ENCODE measurements at regions not wholly inside any gene's neighbourhood (a gene's known extent, or its start where the extent isn't known, plus 50 kb on each side); places are given as distances from the start of the nearest gene placed in this dataset.

DNA sequence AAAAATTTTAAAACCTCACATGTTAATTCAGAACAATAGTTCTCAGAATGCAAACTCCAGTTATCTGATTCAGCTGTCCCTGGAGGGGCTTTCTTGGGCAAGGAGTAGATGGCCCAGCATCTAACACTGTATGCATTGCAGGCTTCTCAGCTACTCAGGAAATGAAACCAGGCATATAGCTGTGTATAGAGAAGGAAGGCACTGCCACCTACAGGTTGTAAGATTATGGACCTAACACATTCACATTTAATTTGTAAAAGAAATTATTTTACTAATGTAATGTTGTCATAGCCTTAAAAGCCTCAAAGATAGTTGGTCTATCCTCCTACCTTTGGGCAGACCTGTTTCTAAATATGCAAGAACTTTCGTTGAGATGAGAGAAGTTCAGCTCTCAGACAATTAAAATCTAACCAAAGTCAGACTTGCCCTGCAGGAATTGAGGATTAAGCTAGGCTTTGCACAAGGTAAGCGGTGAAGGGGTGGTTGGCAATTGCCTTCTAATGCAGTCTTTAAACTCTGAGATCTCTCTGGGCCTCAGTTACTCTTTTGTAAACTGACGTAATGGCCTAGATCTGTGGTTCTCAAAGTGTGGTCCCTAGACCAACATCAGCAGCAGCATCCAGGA is 132.8 kb upstream of the SLC24A5 start:
- Histone ChIP-seq H3K4me3 (no peak overlapping the region), H3K27me3 (no peaks in the 10 kb centered on the region), H3K9me3 (no peaks in the 10 kb centered on the region), H3K27ac (no peak overlapping the region), H3K36me3 (no peaks in the 10 kb centered on the region), H3K4me1 (ENCODE audit: insufficient read depth) (no peaks in the 10 kb centered on the region)
- TF ChIP-seq, protein P1, sequence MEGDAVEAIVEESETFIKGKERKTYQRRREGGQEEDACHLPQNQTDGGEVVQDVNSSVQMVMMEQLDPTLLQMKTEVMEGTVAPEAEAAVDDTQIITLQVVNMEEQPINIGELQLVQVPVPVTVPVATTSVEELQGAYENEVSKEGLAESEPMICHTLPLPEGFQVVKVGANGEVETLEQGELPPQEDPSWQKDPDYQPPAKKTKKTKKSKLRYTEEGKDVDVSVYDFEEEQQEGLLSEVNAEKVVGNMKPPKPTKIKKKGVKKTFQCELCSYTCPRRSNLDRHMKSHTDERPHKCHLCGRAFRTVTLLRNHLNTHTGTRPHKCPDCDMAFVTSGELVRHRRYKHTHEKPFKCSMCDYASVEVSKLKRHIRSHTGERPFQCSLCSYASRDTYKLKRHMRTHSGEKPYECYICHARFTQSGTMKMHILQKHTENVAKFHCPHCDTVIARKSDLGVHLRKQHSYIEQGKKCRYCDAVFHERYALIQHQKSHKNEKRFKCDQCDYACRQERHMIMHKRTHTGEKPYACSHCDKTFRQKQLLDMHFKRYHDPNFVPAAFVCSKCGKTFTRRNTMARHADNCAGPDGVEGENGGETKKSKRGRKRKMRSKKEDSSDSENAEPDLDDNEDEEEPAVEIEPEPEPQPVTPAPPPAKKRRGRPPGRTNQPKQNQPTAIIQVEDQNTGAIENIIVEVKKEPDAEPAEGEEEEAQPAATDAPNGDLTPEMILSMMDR (IDR thresholded peaks at IDR 0.05), result peak; percentile 69 to 73 (median 70)
- TF ChIP-seq POLR2A (IDR thresholded peaks at IDR 0.05) (no peak), EP300 (IDR thresholded peaks at IDR 0.05) (no peak)
- intact Hi-C loops (cut with DNase I), result loop anchor here (2.0 to 10.0 kb wide), 4 partner anchors 513 to 793 kb away; no protein-coding TSS in a partner anchor
- DNase-seq, result peak in 2 of 5 donors; percentile 10 to 34
- WGBS, 3 donors, result 47 to 57% (median 53%) methylated on average over 3 of the region's 3 CpGs

DNA sequence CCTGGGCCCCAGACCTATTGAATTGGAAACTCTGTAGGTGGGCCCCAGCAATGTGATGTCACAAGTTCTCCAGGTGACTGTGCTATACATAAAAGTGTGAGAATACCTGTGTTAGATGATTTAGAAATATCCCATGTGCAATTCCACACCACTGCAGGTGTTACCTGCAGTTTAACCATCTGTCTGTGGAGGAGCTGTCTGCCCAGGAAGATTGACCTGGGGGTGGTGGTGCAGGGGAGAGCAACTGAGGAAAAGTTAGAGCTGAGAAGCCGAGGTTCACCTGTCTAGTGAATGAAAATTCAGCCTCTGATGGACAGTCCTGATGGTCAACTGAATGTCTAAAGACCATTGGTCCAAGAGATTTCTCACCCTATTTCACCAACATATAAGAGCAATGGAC is 132.2 kb upstream of the SLC24A5 start:
- Histone ChIP-seq H3K4me3 (no peak overlapping the region), H3K36me3 (no peaks in the 10 kb centered on the region), H3K27ac (no peak overlapping the region), H3K27me3 (no peaks in the 10 kb centered on the region), H3K4me1 (ENCODE audit: insufficient read depth) (no peaks in the 10 kb centered on the region), H3K9me3 (no peaks in the 10 kb centered on the region)
- intact Hi-C loops (cut with DNase I), result loop anchor here (2.0 to 10.0 kb wide), 4 partner anchors 514 to 794 kb away; no protein-coding TSS in a partner anchor
- DNase-seq, result no peak
- TF ChIP-seq, protein P1 (IDR thresholded peaks at IDR 0.05), result no peak
- TF ChIP-seq EP300 (IDR thresholded peaks at IDR 0.05) (no peak), POLR2A (IDR thresholded peaks at IDR 0.05) (no peak)
- 62 to 82% (median 70%) methylated on average over 1 of the region's 1 CpG for WGBS, 3 donors

DNA sequence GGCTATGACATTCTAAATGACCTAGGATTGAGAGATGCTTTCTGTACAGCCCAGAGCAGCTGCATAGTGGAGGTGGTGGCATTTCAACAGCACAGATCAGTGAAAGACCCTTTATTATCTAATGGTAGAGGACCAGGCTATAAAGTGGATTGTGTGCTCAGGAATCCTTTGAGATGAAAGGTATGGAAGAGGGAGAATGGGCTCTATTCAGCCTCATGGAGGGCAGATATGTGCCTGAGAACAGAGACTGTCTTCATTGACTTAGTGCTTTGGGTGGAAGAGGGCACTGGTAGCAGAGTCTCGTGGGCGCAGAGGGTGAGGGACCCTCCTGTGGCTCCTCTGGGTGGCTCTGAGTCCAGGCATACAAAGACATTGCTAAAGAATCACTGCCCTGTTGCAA is 130.0 kb upstream of the SLC24A5 start:
- Histone ChIP-seq H3K36me3 (no peaks in the 10 kb centered on the region), H3K9me3 (no peaks in the 10 kb centered on the region), H3K27me3 (no peaks in the 10 kb centered on the region), H3K27ac (no peak overlapping the region), H3K4me1 (ENCODE audit: insufficient read depth) (no peaks in the 10 kb centered on the region), H3K4me3 (no peak overlapping the region)
- no peak for DNase-seq
- intact Hi-C loops (cut with DNase I), result loop anchor here in 1 of 4 donors (10.0 kb wide), 2 partner anchors 294 to 796 kb away; no protein-coding TSS in a partner anchor
- TF ChIP-seq POLR2A (IDR thresholded peaks at IDR 0.05) (no peak), EP300 (IDR thresholded peaks at IDR 0.05) (no peak)
- TF ChIP-seq, protein P1 (IDR thresholded peaks at IDR 0.05), result no peak
- WGBS, 3 donors, result 89 to 96% (median 92%) methylated on average over 2 of the region's 2 CpGs

DNA sequence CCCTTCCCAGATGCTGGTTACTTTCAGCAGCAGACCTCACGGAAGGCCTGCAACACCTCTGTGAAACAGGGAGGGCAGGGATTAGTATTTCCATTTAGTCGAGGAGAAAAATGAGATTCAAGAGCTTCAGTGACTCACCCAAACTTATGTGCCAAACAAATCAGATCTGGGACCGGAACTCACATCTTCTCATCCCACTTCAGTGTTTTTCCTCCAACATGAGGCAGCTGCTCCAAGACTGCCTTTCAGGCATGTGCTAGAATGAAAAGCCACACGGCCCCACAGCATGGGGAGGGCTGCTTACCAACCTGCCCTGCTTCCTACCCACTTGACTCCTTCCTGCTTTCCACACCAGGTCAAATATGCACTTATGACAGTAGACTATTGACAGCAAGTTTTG is 129.4 kb upstream of the SLC24A5 start:
- no peak overlapping the region for H3K4me3 ChIP-seq
- intact Hi-C loops (cut with DNase I), result loop anchor here in 1 of 4 donors (10.0 kb wide), 2 partner anchors 293 to 797 kb away; no protein-coding TSS in a partner anchor
- no peaks in the 10 kb centered on the region for H3K4me1 ChIP-seq (ENCODE audit: insufficient read depth)
- TF ChIP-seq, protein P1 (IDR thresholded peaks at IDR 0.05), result no peak
- TF ChIP-seq POLR2A (IDR thresholded peaks at IDR 0.05), result no peak
- TF ChIP-seq EP300 (IDR thresholded peaks at IDR 0.05), result no peak
- no peak overlapping the region for H3K27ac ChIP-seq
- no peaks in the 10 kb centered on the region for H3K9me3 ChIP-seq
- no peak for DNase-seq
- H3K27me3 ChIP-seq, result no peaks in the 10 kb centered on the region
- 54 to 67% (median 66%) methylated on average over 4 of the region's 4 CpGs for WGBS, 3 donors
- no peaks in the 10 kb centered on the region for H3K36me3 ChIP-seq

Data from ovary (tissue), 7 donors.